ENCODE measurements at regions not wholly inside any gene's neighbourhood (a gene's known extent, or its start where the extent isn't known, plus 50 kb on each side); places are given as distances from the start of the nearest gene placed in this dataset.
"Not testable (repeated sequence)": the region's sequence is repeated elsewhere in the genome, so short reads cannot be mapped to it uniquely, and the experiment has no call there.

DNA sequence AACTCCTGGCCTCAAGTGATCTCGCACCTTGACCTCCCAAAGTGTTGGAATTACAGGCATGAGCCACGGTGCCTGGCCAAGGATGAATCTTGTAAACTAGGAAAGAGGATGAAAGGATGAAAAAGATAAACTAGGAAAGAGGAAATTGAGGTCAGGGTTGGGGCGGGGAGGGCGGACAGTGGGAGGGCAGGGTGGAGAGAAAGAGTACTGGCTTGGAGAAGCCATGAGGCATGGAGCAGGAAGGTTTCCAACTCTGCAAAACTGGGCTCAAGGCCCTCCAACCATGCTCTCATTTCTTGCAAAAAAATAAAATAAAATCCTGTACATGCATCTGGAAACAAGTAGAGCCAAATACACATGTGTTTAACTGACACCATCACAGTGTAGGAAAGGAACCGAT, 256.6 kb upstream of the SGK1 start:
- no peak overlapping the region for H3K27ac Mint-ChIP-seq
- no peak for DNase-seq
- H3K9me3 Mint-ChIP-seq = peaks cover 3% of the 10 kb centered on the region
- peaks cover 9% of the 10 kb centered on the region for H3K4me1 Mint-ChIP-seq
- H3K27me3 Mint-ChIP-seq = no peaks in the 10 kb centered on the region
- no peak overlapping the region for H3K4me3 Mint-ChIP-seq
- no peaks in the 10 kb centered on the region for H3K36me3 Mint-ChIP-seq

DNA sequence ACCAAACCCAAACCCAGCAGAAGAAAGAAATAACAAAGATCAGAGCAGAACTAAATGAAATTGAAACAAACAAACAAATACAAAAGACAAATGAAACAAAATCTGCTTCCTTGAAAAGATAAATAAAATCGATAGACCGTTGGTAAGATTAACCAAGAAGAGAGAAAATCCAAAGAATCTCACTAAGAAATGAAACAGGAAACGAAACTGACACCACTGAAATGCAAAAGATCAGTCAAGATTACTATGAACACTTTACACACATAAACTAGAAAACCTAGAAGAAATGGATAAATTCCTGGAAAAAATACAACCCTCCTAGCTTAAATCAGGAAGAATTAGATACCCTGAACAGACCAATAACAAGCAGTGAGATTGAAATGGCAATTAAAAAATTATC, 252.1 kb upstream of the SGK1 start:
- H3K4me3 Mint-ChIP-seq = peak overlapping the region; percentile 32
- H3K9me3 Mint-ChIP-seq = peaks cover 10% of the 10 kb centered on the region
- H3K27me3 Mint-ChIP-seq, DNase-seq, H3K36me3 Mint-ChIP-seq: not testable (repeated sequence)
- peaks cover 14% of the 10 kb centered on the region for H3K4me1 Mint-ChIP-seq
- peak overlapping the region; percentile 9 for H3K27ac Mint-ChIP-seq

DNA sequence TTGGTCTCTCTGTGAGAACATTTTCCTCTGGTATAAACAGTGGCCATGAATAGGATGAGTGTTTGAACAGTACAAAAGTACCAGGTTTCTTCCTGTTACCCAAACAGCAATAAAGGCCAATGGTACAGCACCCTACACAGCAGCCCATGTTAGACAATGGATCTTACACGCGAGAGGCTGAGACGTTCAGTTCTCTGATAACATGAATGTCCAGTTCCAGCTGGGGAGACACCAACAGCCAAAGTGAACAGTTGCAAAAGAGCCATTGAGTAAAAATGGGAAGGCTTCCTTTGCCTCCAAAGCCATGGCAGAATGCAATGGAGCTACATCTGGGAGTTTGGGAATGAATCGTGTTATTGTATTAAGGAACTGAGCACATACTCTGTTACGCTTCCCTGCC, 246.8 kb upstream of the SGK1 start:
- DNase-seq = no peak
- H3K36me3 Mint-ChIP-seq = no peaks in the 10 kb centered on the region
- no peak overlapping the region for H3K4me3 Mint-ChIP-seq
- peaks cover 15% of the 10 kb centered on the region for H3K4me1 Mint-ChIP-seq
- no peak overlapping the region for H3K27ac Mint-ChIP-seq
- peaks cover 7% of the 10 kb centered on the region for H3K9me3 Mint-ChIP-seq
- H3K27me3 Mint-ChIP-seq = no peaks in the 10 kb centered on the region

DNA sequence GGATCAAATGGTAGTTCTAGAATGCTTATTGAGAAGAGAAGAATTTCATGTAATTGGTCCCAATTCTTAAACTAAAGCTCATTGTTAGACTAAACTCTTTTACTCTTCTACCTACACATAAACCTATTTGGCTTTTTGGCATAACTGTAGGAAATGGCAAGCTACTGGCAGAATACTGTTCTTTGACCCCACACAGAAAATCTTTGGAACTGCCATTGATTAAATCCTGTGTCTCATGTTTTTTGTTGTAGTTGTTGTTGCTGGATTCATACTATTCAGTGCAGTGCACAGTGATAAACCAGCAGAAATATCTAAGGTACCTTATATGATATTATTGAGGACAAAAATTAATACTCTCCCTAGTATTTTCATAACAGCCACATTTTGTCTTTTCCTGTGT, 242.1 kb upstream of the SGK1 start:
- H3K4me1 Mint-ChIP-seq = peaks cover 9% of the 10 kb centered on the region
- no peak overlapping the region for H3K4me3 Mint-ChIP-seq
- no peaks in the 10 kb centered on the region for H3K36me3 Mint-ChIP-seq

DNA sequence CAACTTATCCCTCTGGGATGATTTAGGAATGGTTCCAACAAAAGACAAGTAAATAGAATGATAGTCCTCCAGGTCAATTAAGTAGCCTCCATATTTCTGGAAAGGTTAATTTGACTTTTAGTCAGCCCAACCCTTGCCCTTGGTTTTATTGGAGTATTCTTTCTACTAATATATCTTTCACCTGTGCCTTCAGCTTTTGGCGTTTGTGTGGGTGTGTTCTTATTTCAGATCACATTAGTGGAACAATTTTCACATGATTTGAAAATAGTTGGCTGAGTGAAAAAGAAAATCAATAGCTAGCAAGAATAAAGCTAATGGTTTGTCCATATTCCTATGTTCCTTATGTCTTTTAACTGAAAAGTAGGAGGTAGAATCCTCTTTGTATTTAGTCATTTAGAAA, 239.6 kb upstream of the SGK1 start:
- Mint-ChIP-seq H3K36me3 (no peaks in the 10 kb centered on the region), H3K27ac (no peak overlapping the region), H3K9me3 (peaks cover 4% of the 10 kb centered on the region), H3K4me1 (peaks cover 4% of the 10 kb centered on the region), H3K27me3 (no peaks in the 10 kb centered on the region), H3K4me3 (no peak overlapping the region)
- no peak for DNase-seq

More for the DNA sequence above, 242.1 kb upstream of the SGK1 start:
- peaks cover 4% of the 10 kb centered on the region for H3K9me3 Mint-ChIP-seq
- H3K27ac Mint-ChIP-seq = no peak overlapping the region
- no peaks in the 10 kb centered on the region for H3K27me3 Mint-ChIP-seq
- no peak for DNase-seq

DNA sequence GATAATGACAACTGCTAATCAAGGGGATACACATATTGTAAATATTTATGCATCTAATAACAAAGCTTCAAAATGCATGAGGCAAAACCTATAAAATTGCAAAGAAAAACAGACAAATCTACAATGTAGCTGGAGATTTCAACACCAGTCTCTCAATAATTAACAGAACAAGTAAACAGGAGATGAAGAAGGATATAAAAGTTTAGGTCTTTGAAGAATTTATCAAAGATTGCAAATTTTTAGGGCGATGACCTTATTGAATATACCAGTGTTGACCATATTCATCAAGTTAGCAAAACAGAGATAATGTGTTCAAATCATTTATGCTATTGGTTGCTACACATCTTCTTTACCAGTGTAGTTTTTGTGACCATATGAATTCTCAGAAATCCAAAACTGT, 237.8 kb upstream of the SGK1 start:
- H3K4me3 Mint-ChIP-seq = no peak overlapping the region
- no peaks in the 10 kb centered on the region for H3K36me3 Mint-ChIP-seq
- peaks cover 4% of the 10 kb centered on the region for H3K9me3 Mint-ChIP-seq
- no peak for DNase-seq
- H3K4me1 Mint-ChIP-seq = no peaks in the 10 kb centered on the region
- H3K27me3 Mint-ChIP-seq = no peaks in the 10 kb centered on the region
- no peak overlapping the region for H3K27ac Mint-ChIP-seq

DNA sequence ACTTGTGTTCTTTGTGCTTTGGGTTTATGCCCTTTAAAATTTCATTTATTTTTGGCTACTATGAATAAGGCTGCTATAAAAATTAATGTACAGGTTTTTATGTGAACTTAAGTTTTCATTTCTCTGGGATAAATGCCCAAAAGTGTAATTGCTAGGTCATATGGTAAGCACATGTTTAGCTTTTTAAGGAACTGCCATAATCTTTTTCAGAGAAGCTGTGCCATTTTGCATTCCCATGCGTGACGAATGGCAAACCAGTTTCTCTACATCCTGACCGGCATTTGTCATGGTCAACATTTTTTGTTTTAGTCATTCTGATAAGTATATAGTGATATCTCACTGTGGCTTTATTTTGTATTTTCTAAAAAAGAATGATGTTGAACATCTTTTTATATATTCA, 236.0 kb upstream of the SGK1 start:
- DNase-seq = no peak
- H3K9me3 Mint-ChIP-seq = peaks cover 4% of the 10 kb centered on the region
- no peak overlapping the region for H3K27ac Mint-ChIP-seq
- H3K4me3 Mint-ChIP-seq = no peak overlapping the region
- H3K36me3 Mint-ChIP-seq = no peaks in the 10 kb centered on the region
- no peaks in the 10 kb centered on the region for H3K27me3 Mint-ChIP-seq
- no peaks in the 10 kb centered on the region for H3K4me1 Mint-ChIP-seq

- DNase-seq = no peak
- no peak overlapping the region for H3K27ac Mint-ChIP-seq
These were observed 233.5 kb upstream of the SGK1 start for GRCh38 chr6:134551245-134551960.

GRCh38 chr6:134550604-134551003, 232.7 kb upstream of the SGK1 start:
- no peaks in the 10 kb centered on the region for H3K27me3 Mint-ChIP-seq
- H3K4me1 Mint-ChIP-seq = no peaks in the 10 kb centered on the region
- DNase-seq = no peak
- no peaks in the 10 kb centered on the region for H3K9me3 Mint-ChIP-seq
- H3K4me3 Mint-ChIP-seq = no peak overlapping the region
- no peak overlapping the region for H3K27ac Mint-ChIP-seq
- no peaks in the 10 kb centered on the region for H3K36me3 Mint-ChIP-seq

More at GRCh38 chr6:134551245-134551960, 233.5 kb upstream of the SGK1 start:
- H3K4me3 Mint-ChIP-seq = no peak overlapping the region
- H3K4me1 Mint-ChIP-seq = no peaks in the 10 kb centered on the region
- no peaks in the 10 kb centered on the region for H3K27me3 Mint-ChIP-seq
- H3K36me3 Mint-ChIP-seq = no peaks in the 10 kb centered on the region
- peaks cover 4% of the 10 kb centered on the region for H3K9me3 Mint-ChIP-seq

- Mint-ChIP-seq H3K4me3 (no peak overlapping the region), H3K36me3 (no peaks in the 10 kb centered on the region), H3K27ac (no peak overlapping the region), H3K9me3 (no peaks in the 10 kb centered on the region), H3K4me1 (no peaks in the 10 kb centered on the region), H3K27me3 (no peaks in the 10 kb centered on the region)
- no peak for DNase-seq
These were observed 231.9 kb upstream of the SGK1 start for GRCh38 chr6:134549854-134550253.

GRCh38 chr6:134546962-134547645, 229.2 kb upstream of the SGK1 start:
- peaks cover 15% of the 10 kb centered on the region for H3K4me1 Mint-ChIP-seq
- no peaks in the 10 kb centered on the region for H3K36me3 Mint-ChIP-seq
- H3K27me3 Mint-ChIP-seq = no peaks in the 10 kb centered on the region
- no peak overlapping the region for H3K27ac Mint-ChIP-seq
- no peak for DNase-seq
- H3K4me3 Mint-ChIP-seq = no peak overlapping the region
- H3K9me3 Mint-ChIP-seq = no peaks in the 10 kb centered on the region

DNA sequence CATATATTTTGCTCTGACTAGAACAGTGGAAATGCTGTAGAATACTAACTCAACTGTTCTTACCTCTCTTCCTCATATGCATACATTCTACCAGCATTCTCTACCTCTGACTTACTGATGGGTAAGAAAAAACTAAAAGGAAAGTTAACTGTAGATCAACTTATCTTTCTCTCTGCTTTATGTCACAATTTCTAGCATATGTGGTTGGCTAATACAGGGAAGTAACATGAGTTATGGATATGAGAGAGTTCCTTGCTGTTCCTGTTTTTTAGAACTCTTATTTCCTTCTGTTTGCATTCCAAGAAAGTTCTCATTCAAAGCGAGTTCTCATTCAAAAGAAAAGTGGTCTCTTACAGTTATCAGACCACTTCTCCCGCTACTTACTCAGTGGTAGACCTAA, 226.8 kb upstream of the SGK1 start:
- H3K27ac Mint-ChIP-seq = no peak overlapping the region
- H3K4me1 Mint-ChIP-seq = peaks cover 24% of the 10 kb centered on the region
- H3K36me3 Mint-ChIP-seq = no peaks in the 10 kb centered on the region
- DNase-seq = no peak
- H3K4me3 Mint-ChIP-seq = no peak overlapping the region
- no peaks in the 10 kb centered on the region for H3K27me3 Mint-ChIP-seq
- H3K9me3 Mint-ChIP-seq = no peaks in the 10 kb centered on the region

DNA sequence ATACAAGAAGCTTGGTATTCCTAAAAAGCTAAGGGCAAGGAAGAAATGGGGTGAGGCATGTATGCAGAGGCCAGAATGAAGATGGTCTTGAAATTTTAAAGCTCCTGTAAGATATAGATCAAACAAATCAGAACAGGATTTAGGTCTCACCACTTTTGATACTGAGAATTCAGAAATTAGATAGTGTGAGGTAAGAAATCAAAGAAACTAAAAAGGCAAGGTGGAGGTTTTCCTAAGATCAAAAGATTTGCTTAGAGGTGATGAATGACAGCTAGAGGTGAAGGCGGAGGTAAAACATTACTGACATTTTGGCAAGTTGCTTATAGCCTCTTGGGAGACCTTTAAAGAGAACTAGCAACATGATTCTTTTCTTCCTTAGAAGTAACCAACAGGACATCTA, 225.2 kb upstream of the SGK1 start:
- peaks cover 25% of the 10 kb centered on the region for H3K4me1 Mint-ChIP-seq
- H3K27ac Mint-ChIP-seq = no peak overlapping the region
- no peaks in the 10 kb centered on the region for H3K27me3 Mint-ChIP-seq
- DNase-seq = no peak
- no peak overlapping the region for H3K4me3 Mint-ChIP-seq
- no peaks in the 10 kb centered on the region for H3K36me3 Mint-ChIP-seq
- H3K9me3 Mint-ChIP-seq = no peaks in the 10 kb centered on the region

DNA sequence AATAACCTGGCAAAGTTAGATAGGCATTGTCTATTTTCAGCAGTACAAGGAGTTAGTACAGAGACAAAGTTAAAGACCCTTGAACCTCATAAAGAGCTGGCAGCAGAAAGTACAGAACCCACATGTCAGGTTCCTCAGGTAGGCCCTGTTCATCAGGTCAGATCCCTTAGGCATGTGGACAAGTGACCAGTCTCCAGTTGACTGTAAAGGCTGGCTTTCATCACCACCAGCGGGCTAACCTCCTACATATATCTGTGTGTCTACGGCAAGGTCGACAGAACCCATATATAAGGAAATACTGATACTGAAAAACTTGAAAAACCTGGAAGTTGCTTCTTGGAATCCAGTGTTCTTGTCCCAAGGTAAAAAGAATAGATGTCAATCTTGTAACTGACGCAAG, 223.1 kb upstream of the SGK1 start:
- Mint-ChIP-seq H3K27ac (no peak overlapping the region), H3K36me3 (no peaks in the 10 kb centered on the region), H3K4me1 (peaks cover 28% of the 10 kb centered on the region), H3K4me3 (no peak overlapping the region), H3K9me3 (no peaks in the 10 kb centered on the region), H3K27me3 (no peaks in the 10 kb centered on the region)
- DNase-seq = no peak

DNA sequence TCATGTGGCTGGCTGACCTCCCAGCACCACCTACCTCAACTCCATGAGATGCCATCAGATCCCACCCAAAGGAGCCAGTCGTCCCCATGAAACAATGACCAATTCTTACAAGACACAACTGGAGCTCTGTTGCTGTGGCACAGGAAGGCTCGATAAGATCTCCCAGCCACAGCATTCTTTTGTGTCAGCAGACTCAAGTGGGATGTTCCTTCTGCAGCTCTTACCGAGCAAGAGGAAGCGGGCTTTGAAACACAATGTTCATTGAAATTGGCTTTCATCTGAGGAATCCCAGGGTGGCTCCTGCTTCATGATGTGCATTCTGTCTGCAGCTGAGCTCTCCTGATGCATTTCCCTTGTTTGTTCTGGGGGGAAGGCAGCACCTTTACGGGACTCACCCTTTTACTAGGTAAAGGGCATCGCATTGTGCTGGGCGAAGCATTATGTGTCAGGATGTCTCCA, 222.0 kb upstream of the SGK1 start:
- H3K4me3 Mint-ChIP-seq = peak overlapping the region; percentile 6
- H3K36me3 Mint-ChIP-seq = no peaks in the 10 kb centered on the region
- no peaks in the 10 kb centered on the region for H3K9me3 Mint-ChIP-seq
- H3K27me3 Mint-ChIP-seq = no peaks in the 10 kb centered on the region
- peaks cover 31% of the 10 kb centered on the region for H3K4me1 Mint-ChIP-seq
- H3K27ac Mint-ChIP-seq = no peak overlapping the region
- DNase-seq = no peak

- not testable (repeated sequence) for H3K9me3 Mint-ChIP-seq, H3K36me3 Mint-ChIP-seq, DNase-seq, H3K27me3 Mint-ChIP-seq, H3K4me3 Mint-ChIP-seq, H3K27ac Mint-ChIP-seq
- H3K4me1 Mint-ChIP-seq = peaks cover 30% of the 10 kb centered on the region
These were observed 219.9 kb upstream of the SGK1 start for GRCh38 chr6:134537765-134538164.
